HG03378 (cell line): ENCODE measurements at regions not wholly inside any gene's neighbourhood (a gene's known extent, or its start where the extent isn't known, plus 50 kb on each side); places are given as distances from the start of the nearest gene placed in this dataset.
"Not testable (repeated sequence)": the region's sequence is repeated elsewhere in the genome, so short reads cannot be mapped to it uniquely, and the experiment has no call there.

ENCODE experiments used
- ATAC-seq: cut with Tn5 transposase; IDR thresholded peaks from one replicate; pipeline ENCODE4 v1.9.1; 2021; ENCODE audit warnings: mild to moderate bottlenecking, moderate library complexity; ENCODE audit not compliant: unreplicated experiment

- ATAC-seq = no peak
Measured at GRCh38 chr3:152891678-152892077, 56.7 kb downstream of the P2RY1 start.

GRCh38 chr3:152892446-152892845 is 57.5 kb downstream of the P2RY1 start:
- no peak for ATAC-seq

GRCh38 chr3:152893647-152894046 is 58.7 kb downstream of the P2RY1 start:
- ATAC-seq = no peak

- ATAC-seq = no peak
Measured at GRCh38 chr3:152899306-152899705, 64.4 kb downstream of the P2RY1 start.

- ATAC-seq = no peak
Measured at GRCh38 chr3:152902141-152902669, 67.3 kb downstream of the P2RY1 start.

- ATAC-seq = no peak
Measured at GRCh38 chr3:152905631-152906030, 70.7 kb downstream of the P2RY1 start.

- no peak for ATAC-seq
Measured at GRCh38 chr3:152909180-152909883, 74.4 kb downstream of the P2RY1 start.

GRCh38 chr3:152910211-152910610 is 75.3 kb downstream of the P2RY1 start:
- ATAC-seq = no peak

- ATAC-seq = no peak
Measured at GRCh38 chr3:152910966-152911365, 76.0 kb downstream of the P2RY1 start.

- not testable (repeated sequence) for ATAC-seq
Measured at GRCh38 chr3:152914743-152915142, 79.8 kb downstream of the P2RY1 start.

GRCh38 chr3:152915695-152916094 is 80.8 kb downstream of the P2RY1 start:
- no peak for ATAC-seq

GRCh38 chr3:152916753-152917279 is 81.9 kb downstream of the P2RY1 start:
- no peak for ATAC-seq

- ATAC-seq = no peak
Measured at GRCh38 chr3:152921351-152921750, 86.4 kb downstream of the P2RY1 start.

- ATAC-seq = no peak
Measured at GRCh38 chr3:152922554-152922953, 87.6 kb downstream of the P2RY1 start.

GRCh38 chr3:152927131-152927530 is 92.2 kb downstream of the P2RY1 start:
- ATAC-seq = no peak

GRCh38 chr3:152930516-152930915 is 95.6 kb downstream of the P2RY1 start:
- no peak for ATAC-seq

GRCh38 chr3:152937234-152937633 is 102.3 kb downstream of the P2RY1 start:
- no peak for ATAC-seq

- no peak for ATAC-seq
Measured at GRCh38 chr3:152938974-152939636, 104.2 kb downstream of the P2RY1 start.

- no peak for ATAC-seq
Measured at GRCh38 chr3:152941859-152942258, 106.9 kb downstream of the P2RY1 start.

- ATAC-seq = no peak
Measured at GRCh38 chr3:152942366-152942765, 107.4 kb downstream of the P2RY1 start.

GRCh38 chr3:152943645-152944044 is 108.7 kb downstream of the P2RY1 start:
- no peak for ATAC-seq

GRCh38 chr3:152944671-152945070 is 109.7 kb downstream of the P2RY1 start:
- no peak for ATAC-seq
